ENCODE measurements at regions not wholly inside any gene's neighbourhood (a gene's known extent, or its start where the extent isn't known, plus 50 kb on each side); places are given as distances from the start of the nearest gene placed in this dataset.

DNA sequence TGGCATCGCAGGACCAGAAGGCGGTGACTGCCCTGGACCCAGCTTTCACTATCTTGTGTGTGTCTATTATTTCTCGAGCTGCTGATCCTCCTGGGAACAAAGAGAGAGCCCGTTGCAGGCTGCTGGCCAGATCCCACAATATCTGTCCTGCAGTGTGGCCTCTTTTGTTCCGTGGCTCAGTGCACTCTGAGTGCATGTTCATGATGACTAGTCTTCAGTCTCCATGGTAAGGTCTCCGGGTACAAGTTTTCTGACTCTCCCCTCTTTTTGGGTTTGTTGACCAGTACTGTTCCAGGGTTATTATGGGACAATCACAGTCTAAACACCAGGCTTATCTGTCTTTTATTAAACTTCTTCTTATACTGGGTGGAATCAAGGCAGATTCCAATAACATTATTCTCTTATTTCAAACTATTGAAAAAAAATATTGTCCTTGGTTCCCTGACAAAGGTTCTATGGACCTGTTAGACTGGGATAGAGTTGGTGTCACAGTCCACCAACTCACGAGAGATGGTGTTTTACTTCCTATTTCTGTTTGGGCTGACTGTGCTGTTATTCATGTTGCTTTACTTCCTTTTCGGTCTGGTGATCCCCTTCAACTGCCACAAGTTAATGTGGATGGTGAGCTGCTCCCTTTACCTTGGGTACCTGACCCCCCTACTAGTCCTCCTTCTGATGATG, 192.9 kb upstream of the ALG10B start:
- TF ChIP-seq POLR2A (IDR thresholded peaks at IDR 0.05; ENCODE audit: low read length) (no peak), GATA1 (IDR thresholded peaks at IDR 0.05; ENCODE audit: low read depth, low read length) (no peak)
- no peak for DNase-seq

DNA sequence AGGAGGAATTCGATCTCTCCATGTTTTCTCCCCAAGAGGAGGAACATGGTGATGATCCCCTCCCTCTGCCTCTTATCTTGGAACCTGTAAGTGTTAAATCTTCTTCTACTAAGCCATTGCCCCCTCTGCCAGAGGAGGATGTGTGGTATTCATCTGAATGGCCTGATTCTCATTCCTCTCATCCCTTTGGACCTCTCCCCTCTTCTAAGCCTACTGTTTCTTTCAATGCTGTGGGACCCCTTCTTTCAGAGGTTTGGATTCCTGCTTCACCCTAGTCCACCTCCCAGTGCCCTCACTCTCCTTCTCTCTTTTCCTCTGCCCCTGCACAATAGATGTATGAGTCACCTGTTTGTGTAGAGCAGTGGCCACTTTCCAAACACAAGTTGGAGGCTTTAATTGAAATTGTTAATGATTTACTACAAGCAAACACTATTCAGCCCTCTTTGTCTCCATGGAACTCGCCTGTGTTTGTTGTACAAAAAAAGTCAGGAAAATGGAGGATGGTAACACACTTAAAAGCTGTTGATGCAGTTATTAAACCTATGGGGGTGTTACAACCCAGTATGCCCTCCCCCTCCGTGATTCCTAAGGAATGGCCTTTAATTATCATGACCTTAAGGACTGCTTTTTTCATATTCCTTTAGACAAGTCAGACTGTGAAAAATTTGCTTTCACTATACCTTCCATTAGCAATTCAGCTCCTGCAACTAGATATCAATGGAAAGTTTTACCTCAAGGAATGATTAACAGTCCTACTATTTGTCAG, 192.1 kb upstream of the ALG10B start:
- TF ChIP-seq GATA1 (IDR thresholded peaks at IDR 0.05; ENCODE audit: low read depth, low read length) (no peak), POLR2A (IDR thresholded peaks at IDR 0.05; ENCODE audit: low read length) (no peak)

DNA sequence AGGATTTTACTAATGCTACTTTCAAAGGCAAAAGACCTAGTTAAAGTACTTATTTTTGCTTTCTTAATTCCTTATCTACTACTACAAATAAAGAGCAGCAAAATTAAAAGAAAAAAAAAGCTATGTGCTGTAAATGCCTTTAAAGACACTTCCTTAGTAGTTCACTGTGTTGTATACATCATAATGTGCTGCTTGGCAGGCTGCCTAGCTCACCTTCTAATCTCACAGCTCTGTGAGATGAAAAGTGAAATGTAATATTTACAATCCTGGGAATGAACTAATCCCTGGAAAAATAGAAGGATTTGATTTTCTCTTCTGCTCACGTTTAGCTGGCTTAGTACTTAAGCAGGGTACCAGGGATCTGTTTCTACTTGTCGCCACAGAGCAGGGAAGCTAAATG, 184.4 kb upstream of the ALG10B start:
- no peak for DNase-seq
- no peak for TF ChIP-seq GATA1 (IDR thresholded peaks at IDR 0.05; ENCODE audit: low read depth, low read length)

More for the DNA sequence above, 192.1 kb upstream of the ALG10B start:
- DNase-seq: no peak

DNA sequence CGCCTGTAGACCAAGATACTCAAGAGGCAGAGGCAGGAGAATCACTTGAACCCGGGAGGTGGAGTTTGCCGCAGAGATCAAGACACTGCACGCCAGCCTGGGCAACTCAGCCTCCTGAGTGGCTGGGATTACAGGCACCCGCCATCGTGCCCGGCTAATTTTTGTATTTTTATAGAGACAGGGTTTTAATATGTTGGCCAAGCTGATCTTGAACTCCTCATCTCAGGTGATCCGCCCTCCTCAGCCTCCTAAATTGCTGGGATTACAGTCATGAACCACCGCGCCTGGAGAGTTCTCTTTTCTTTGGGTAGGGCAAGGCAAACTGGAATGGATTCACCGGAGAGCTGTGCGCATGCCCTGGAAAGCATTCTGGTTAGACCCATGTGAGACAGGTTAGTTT, 179.3 kb upstream of the ALG10B start:
- DNase-seq: no peak
- no peak for TF ChIP-seq GATA1 (IDR thresholded peaks at IDR 0.05; ENCODE audit: low read depth, low read length)
- TF ChIP-seq POLR2A (IDR thresholded peaks at IDR 0.05; ENCODE audit: low read length): no peak

DNA sequence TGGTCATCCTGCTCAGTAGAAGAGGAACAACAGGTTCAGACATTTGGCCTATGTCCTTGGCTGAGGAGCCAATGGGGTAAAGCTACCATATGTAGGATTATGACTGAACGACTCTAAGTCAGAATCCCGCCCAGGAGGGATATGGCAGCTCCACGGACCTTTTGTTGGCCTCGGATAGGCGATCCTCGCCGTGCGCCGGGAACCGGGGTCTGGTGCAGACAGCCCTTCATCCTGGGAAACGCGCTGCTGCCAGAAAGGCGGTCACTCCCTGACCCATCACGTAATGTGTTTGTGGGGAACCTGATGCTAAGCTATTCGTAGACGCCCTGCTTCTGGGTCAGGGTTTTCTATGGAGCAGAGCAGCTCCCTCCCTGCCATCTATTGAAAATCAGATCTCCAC, 178.9 kb upstream of the ALG10B start:
- TF ChIP-seq GATA1 (IDR thresholded peaks at IDR 0.05; ENCODE audit: low read depth, low read length): no peak
- no peak for TF ChIP-seq POLR2A (IDR thresholded peaks at IDR 0.05; ENCODE audit: low read length)
- DNase-seq: no peak

DNA sequence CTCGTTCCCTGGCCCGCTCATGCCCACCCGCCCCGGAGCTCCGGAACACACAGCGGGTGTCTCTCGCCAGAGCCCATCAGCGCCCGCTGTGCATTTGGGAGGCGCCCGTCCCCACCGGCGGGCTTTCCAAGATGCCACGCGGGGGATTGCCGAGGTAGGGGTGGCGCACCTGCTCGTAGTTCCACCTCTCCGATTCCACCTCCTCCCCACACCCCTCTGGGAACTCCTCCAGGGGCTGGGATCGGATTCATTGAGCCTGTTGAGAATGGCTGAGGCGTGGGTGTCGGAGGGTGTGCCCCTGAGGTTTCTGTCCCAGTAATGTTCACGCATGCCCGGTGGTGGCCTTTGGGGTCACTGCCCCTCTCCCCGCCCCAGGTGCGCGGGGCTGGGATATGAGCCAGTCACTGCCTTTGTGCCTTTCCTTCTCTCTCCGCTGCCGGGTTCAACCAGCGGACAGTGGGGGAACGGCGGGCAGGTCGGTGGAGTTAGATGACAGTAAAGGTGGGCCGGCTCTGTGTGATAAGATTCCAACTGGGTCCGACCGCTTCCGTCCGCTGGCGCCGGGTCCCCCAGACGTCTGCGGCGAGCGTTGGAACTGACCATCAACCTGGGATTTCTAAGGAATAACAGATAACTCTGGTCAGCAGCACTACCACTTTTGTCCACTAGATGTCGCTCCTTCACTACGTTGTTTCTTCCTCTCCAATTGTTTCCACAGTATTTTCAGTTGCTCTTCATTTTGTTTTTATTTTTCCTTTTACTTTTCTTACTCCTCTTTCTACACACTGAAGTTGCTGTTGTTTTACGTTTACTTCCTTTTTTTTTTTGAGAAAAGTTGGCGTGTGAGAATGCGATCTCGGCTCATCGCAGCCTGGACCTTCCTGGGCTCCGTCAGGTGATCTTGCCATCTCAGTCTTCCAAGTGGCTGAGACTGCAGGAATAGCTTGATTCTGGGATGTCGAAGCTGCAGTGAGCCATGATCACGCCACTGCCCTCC, 178.1 kb upstream of the ALG10B start:
- TF ChIP-seq GATA1 (IDR thresholded peaks at IDR 0.05; ENCODE audit: low read depth, low read length) (no peak), POLR2A (IDR thresholded peaks at IDR 0.05; ENCODE audit: low read length) (no peak)
- DNase-seq: peak; percentile 51 to 69

DNA sequence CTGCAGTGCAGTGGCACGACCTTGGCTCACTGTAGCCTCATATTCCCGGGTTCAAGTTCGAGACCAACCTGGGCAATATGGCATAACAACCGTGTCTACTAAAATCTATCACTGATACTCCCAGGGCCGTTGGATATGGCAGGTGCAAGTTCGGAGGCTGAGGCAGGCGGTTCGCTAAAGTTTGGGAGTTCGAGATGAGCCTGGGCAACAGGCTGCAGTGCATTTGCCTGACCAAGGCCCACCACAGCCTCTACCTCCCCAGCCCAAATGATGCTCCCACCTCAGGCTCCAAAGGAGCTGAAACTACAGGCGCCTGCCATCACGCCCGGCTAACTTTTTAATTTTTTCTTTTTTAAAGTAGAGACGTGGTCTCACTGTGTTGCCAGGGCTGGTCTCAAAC, 177.1 kb upstream of the ALG10B start:
- TF ChIP-seq POLR2A (IDR thresholded peaks at IDR 0.05; ENCODE audit: low read length) (no peak), GATA1 (IDR thresholded peaks at IDR 0.05; ENCODE audit: low read depth, low read length) (no peak)
- DNase-seq: no peak

DNA sequence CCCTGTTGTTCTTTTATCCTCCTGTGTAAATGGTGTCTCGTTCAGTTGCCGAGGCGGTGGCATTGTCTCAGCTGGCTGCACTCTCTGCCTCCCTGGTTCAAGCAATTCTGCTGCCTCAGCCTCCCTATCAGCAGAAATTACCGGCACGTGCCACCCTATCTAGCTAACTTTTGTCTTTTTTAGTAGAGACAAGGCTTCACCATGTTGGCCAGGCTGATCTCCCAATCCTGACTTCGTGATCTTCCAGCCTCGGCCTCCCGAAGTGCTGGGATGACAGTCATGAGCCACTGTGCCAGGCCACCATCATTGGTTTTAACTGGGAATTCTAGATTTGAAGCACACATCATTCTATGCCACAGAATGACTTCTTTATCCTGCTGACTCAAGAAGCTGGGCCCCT, 175.3 kb upstream of the ALG10B start:
- TF ChIP-seq GATA1 (IDR thresholded peaks at IDR 0.05; ENCODE audit: low read depth, low read length): no peak
- TF ChIP-seq POLR2A (IDR thresholded peaks at IDR 0.05; ENCODE audit: low read length): no peak
- DNase-seq: no peak

DNA sequence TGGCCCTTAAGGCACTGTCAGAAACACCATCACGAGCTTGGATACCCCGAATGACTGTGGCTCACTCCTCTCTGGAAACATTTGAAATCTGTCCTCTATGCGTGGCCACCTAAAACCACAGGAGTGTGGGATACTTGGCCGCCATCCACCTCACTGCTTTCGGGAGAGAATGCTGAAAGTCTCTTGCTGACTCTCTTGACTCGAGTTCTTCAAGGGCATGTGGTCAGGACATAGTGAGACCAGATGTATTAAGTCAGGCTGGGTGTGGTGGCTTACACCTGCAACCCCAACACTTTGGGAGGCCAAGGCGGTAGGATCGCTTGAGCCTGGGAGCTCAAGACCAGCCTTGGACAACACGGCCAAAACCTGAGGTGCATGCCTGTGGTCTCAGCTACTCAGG, 174.7 kb upstream of the ALG10B start:
- DNase-seq: no peak

DNA sequence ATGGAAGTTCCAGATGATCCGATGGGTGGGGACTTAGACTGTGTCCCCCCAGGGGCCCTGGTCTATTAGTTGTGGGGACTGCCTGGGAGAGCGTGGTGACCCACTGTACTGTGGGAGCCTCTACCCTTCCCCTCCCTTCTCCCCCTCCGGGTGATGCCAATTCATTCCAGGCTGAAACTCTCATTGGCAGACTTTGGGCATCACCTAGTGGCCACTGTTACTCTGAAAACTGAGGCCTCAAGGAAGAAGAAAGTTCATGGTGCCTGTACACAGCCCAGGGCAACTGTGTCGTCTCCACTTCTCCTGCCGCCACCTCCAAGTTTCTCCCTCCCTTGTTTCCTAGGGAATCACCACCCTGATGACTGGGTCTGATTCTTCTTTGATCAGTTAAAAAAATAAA, 173.6 kb upstream of the ALG10B start:
- TF ChIP-seq GATA1 (IDR thresholded peaks at IDR 0.05; ENCODE audit: low read depth, low read length) (no peak), POLR2A (IDR thresholded peaks at IDR 0.05; ENCODE audit: low read length) (no peak)
- DNase-seq: no peak

More for the DNA sequence above, 174.7 kb upstream of the ALG10B start:
- TF ChIP-seq GATA1 (IDR thresholded peaks at IDR 0.05; ENCODE audit: low read depth, low read length): no peak
- TF ChIP-seq POLR2A (IDR thresholded peaks at IDR 0.05; ENCODE audit: low read length): no peak

DNA sequence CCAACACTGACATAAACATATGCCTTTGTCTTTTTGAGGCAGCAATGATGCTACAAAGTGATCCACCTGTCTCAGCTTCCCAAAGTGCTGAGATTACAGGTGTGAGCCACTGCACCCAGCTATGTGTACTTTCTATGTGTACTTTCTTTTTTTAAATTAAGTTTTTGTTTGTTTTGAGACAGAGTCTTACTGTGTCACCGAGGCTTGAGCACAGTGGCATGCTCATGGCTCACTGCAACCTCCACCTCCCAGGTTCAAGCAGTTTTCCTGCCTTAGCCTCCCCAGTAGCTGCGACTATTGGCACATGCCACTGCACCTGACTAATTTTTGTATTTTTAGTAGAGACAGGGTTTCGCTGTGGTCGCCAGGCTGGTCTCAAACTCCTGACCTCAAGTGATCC, 172.5 kb upstream of the ALG10B start:
- no peak for DNase-seq
- TF ChIP-seq GATA1 (IDR thresholded peaks at IDR 0.05; ENCODE audit: low read depth, low read length): no peak
- TF ChIP-seq POLR2A (IDR thresholded peaks at IDR 0.05; ENCODE audit: low read length): no peak

DNA sequence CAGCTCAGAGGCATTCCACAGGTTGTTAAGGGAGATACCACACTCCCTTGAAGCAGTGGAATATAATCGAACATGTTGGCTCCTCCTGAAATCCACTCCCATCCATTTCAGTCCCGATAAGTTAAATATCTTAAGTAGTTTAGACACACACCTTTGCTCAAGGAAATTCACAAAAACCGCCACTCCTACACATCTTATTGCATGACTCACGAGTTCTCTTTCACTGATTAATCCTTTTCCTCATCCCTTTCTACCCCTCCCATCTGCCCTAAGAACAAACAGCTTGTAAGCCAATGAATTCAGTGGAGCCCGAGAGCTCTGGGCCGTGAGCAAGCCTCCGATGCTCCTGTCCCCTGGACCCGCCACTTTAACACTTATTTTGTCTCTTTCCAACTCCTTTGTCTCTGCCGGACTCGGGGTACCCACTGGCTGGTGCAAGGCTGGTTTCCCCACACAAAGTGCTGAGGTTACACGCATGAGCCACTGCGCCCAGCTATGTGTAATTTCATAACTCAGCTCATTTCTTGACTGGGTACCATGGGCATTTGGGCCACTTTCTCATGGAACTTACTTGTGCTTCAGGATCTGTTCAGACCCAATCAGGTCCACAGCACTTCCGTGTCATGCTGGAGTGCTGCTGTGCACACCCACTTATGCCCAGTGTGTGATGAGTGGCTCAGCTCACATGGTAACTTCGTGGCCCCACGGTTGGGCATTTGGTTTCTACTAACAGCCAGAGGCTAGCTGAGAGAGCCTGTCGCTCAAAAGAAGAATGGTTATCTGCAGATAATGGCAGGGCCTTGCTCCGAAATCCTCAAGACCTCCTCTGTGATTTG, 171.8 kb upstream of the ALG10B start:
- TF ChIP-seq GATA1 (IDR thresholded peaks at IDR 0.05; ENCODE audit: low read depth, low read length) (no peak), POLR2A (IDR thresholded peaks at IDR 0.05; ENCODE audit: low read length) (no peak)

DNA sequence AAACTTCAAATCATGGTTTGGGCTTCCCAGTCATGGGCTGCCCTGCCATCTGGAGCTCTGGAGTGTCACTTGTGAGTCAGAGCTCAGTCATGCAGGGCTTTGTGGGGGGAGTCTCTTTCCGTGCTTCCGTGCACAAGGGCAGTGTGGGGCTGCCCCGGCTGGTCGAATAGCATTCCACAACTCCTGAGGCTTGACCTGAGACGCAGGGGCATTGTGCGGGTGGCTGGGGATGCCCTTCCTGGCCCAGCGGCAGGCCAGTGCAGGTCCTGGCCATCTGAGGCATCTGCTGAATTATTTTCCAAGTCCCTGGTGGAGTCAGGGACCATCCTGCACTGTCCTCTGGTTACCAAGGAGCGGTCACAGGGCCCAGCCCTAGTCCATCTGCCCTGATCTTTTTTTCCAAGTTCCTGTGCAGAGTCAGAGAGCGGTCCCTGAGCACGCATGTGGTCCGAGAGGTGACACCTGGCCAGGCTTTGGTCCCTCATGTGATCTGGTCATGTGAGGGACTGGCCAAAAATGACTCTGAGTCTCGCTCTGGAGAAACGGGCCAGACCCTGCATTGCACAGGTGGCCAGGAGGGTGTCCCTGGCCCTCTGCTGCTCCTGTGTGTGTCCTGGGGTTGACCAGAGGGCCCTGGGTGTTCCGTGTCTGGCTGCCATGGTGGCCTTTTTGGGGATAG, 167.0 kb upstream of the ALG10B start:
- TF ChIP-seq POLR2A (IDR thresholded peaks at IDR 0.05; ENCODE audit: low read length): no peak
- no peak for TF ChIP-seq GATA1 (IDR thresholded peaks at IDR 0.05; ENCODE audit: low read depth, low read length)
- no peak for DNase-seq

More for the DNA sequence above, 171.8 kb upstream of the ALG10B start:
- DNase-seq: no peak

Data from erythroblast (primary cell).